ENCODE measurements at regions not wholly inside any gene's neighbourhood (a gene's known extent, or its start where the extent isn't known, plus 50 kb on each side); places are given as distances from the start of the nearest gene placed in this dataset.

GRCh38 chr6:141968632-141969031, 164.1 kb upstream of the GJE1 start:
- TF ChIP-seq CTCF (IDR thresholded peaks at IDR 0.05; ENCODE audit: insufficient read depth, low read depth, low read length) (no peak), EZH2 (IDR thresholded peaks at IDR 0.05; ENCODE audit: insufficient read depth, low read length) (no peak)
